Endothelial cell of umbilical vein (primary cell): ENCODE measurements at regions not wholly inside any gene's neighbourhood (a gene's known extent, or its start where the extent isn't known, plus 50 kb on each side); places are given as distances from the start of the nearest gene placed in this dataset.
"Not testable (repeated sequence)": the region's sequence is repeated elsewhere in the genome, so short reads cannot be mapped to it uniquely, and the experiment has no call there.

Source experiments
- BruUV-seq: library from RNA; stranded (reverse); fragments of 400-500 nt; replicated peaks from 2 replicates; lab custom pipeline; 2021; lab: Mats Ljungman, UMichigan
- CTCF ChIA-PET: fragments of 300-600, 350-600 bp; sonication (Branson Sonifier 250); formaldehyde crosslinking; loops from one replicate; lab custom pipeline; 2021; ENCODE audit warnings: antibody characterized with exemption, inconsistent platforms; lab: Charles Lee
- POLR2A ChIA-PET: fragments of 300-600, 350-600 bp; sonication (Branson Sonifier 250); formaldehyde crosslinking; loops from one replicate; lab custom pipeline; 2021; ENCODE audit warnings: antibody characterized with exemption, inconsistent platforms; lab: Charles Lee
- DNase-seq: peaks from one replicate; pipeline ENCODE4 v3.0.0-alpha.2; 2011; ENCODE audit warnings: low read depth, low spot score
- FAIRE-seq: peaks from 2 replicates; lab custom pipeline; 2011; peaks lifted over from hg19 to GRCh38; lab: Jason Lieb, UNC
- H2AFZ ChIP-seq: 2 replicates; pipeline ENCODE4 v1.6.0; 2012; ENCODE audit warnings: low read depth, low read length, control low read depth, inconsistent platforms
- H3K27ac ChIP-seq: 2 replicates; pipeline ENCODE4 v1.5.1; 2011; ENCODE audit warnings: low read depth, mild to moderate bottlenecking, control low read depth, low read length, moderate library complexity; ENCODE audit not compliant: insufficient read depth
- H3K27me3 ChIP-seq, 2 experiments: 2 replicates each; pipeline versions ENCODE4 v1.6.0 to v1.6.1; 2011; ENCODE audit warnings: low read length in 2 of 2, mixed read lengths in 1 of 2; ENCODE audit not compliant: control insufficient read depth in 2 of 2, insufficient read depth in 2 of 2
- H3K36me3 ChIP-seq, 2 experiments: 2 replicates in 1 of 2; 3 replicates in 1 of 2; pipeline ENCODE4 v1.5.1; 2011; ENCODE audit warnings: low read length in 2 of 2, mild to moderate bottlenecking in 1 of 2, moderate library complexity in 1 of 2; ENCODE audit not compliant: control insufficient read depth in 2 of 2, insufficient read depth in 2 of 2; ENCODE audit errors: extremely low read depth in 1 of 2
- H3K4me1 ChIP-seq: 3 replicates; pipeline ENCODE4 v1.5.1; 2011; ENCODE audit warnings: mild to moderate bottlenecking, low read length; ENCODE audit not compliant: control insufficient read depth, insufficient read depth; ENCODE audit errors: extremely low read depth
- H3K4me2 ChIP-seq: 2 replicates; pipeline ENCODE4 v1.6.1; 2011; ENCODE audit warnings: low read length, control low read depth, mixed read lengths; ENCODE audit not compliant: insufficient read depth
- H3K4me3 ChIP-seq, 3 experiments: fragments of 200-600 bp in 1 of 3; sonication (generic), shearing (Covaris generic) in 1 of 3; replicated peaks in 1 of 3; 2 replicates each; pipeline ENCODE4 v1.5.1; 2011 to 2016; ENCODE audit warnings: control low read depth in 3 of 3, low read length in 3 of 3, mild to moderate bottlenecking in 2 of 3, inconsistent platforms in 1 of 3, low read depth in 1 of 3, moderate library complexity in 1 of 3; ENCODE audit not compliant: insufficient read depth in 1 of 3
- H3K79me2 ChIP-seq: 2 replicates; pipeline ENCODE4 v1.6.0; 2012; ENCODE audit warnings: low read length, inconsistent platforms; ENCODE audit not compliant: control insufficient read depth, insufficient read depth
- H3K9ac ChIP-seq: replicated peaks from 2 replicates; pipeline ENCODE3; 2011; ENCODE audit warnings: low read length, control low read depth; ENCODE audit not compliant: insufficient read depth; ENCODE audit errors: extremely low read depth
- H3K9me1 ChIP-seq: replicated peaks from 3 replicates; pipeline ENCODE4 v1.6.0; 2011; ENCODE audit warnings: mild to moderate bottlenecking, low read length; ENCODE audit not compliant: control insufficient read depth, insufficient read depth; ENCODE audit errors: extremely low read depth
- H3K9me3 ChIP-seq: replicated peaks from 2 replicates; pipeline ENCODE4 v1.5.1; 2012; ENCODE audit warnings: low read length, inconsistent platforms; ENCODE audit not compliant: control insufficient read depth, insufficient read depth
- H4K20me1 ChIP-seq: replicated peaks from 2 replicates; pipeline ENCODE3; 2011; ENCODE audit warnings: mild to moderate bottlenecking, low read length; ENCODE audit not compliant: control insufficient read depth, insufficient read depth; ENCODE audit errors: extremely low read depth
- EZH2 ChIP-seq: IDR thresholded peaks from 2 replicates; pipeline ENCODE4 v1.6.1; 2012; ENCODE audit warnings: borderline replicate concordance, low read depth, mild to moderate bottlenecking, moderate library complexity, low read length, inconsistent platforms; ENCODE audit not compliant: severe bottlenecking
- GATA2 ChIP-seq: IDR thresholded peaks from 2 replicates; pipeline ENCODE4 v1.7.0; 2011; ENCODE audit warnings: low read depth, mild to moderate bottlenecking, moderate library complexity, mixed read lengths, low read length; ENCODE audit not compliant: insufficient read length, insufficient read depth
- MAX ChIP-seq: IDR thresholded peaks from 2 replicates; pipeline ENCODE4 v1.6.1; 2011; ENCODE audit not compliant: insufficient read depth, insufficient read length
- POLR2A ChIP-seq: IDR thresholded peaks from 2 replicates; pipeline ENCODE4 v1.6.1; 2012; ENCODE audit warnings: low read depth, mild to moderate bottlenecking, control low read depth, low read length
- POLR2AphosphoS5 ChIP-seq: IDR thresholded peaks from 2 replicates; pipeline ENCODE4 v1.6.1; 2012; ENCODE audit warnings: low read depth, mild to moderate bottlenecking, control low read depth, low read length, moderate library complexity; ENCODE audit not compliant: insufficient read depth
- dilution Hi-C: fragments of 300-500 bp; cut with MboI; formaldehyde crosslinking; loops from one replicate; pipeline ENCODE4 v1.15.0; 2019; ENCODE audit warnings: low sequenced_read_pairs; ENCODE audit not compliant: extremely low pct_ligation_motif_present
- intact Hi-C: fragments of 100-400 bp; cut with micrococcal nuclease; formaldehyde crosslinking; loops from one replicate; pipeline ENCODE4 v1.10.0; 2022

DNA sequence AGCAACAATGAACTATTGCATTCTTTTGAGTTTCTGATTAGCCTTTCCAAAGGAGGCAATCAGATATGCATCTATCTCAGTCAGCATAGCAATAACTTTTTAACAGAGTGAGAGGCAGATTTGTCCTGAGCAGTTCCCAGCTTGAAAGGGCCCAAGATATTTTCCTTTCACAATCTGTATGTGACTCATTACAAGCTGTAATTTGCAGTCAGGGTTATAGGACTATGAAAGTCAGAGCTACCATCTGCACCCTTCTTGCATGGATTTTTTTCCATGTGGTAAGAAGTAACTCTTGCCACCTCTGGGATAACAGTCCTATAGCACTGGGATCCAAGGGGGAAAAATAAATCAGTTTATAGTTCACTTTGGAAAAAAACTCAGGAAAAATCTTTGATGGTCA is 318.2 kb upstream of the RGS17 start:
- H3K4me3 ChIP-seq: no peak overlapping the region
- intact Hi-C loops (no loop called here), dilution Hi-C loops (no loop called here)
- no peak overlapping the region for H3K4me2 ChIP-seq
- H3K27ac ChIP-seq: no peak overlapping the region
- CTCF ChIA-PET: no interaction called here
- no peak overlapping the region for H2AFZ ChIP-seq
- H3K79me2 ChIP-seq: no peaks in the 10 kb centered on the region
- FAIRE-seq: no peak
- TF ChIP-seq MAX (no peak), EZH2 (no peak), GATA2 (no peak), POLR2AphosphoS5 (no peak), POLR2A (no peak)
- DNase-seq: no peak
- BruUV-seq: no TSS peak
- H3K9me1 ChIP-seq: no peaks in the 10 kb centered on the region
- H4K20me1 ChIP-seq: no peaks in the 10 kb centered on the region
- peaks cover 1% of the 10 kb centered on the region for H3K9me3 ChIP-seq
- no peak overlapping the region for H3K9ac ChIP-seq
- H3K4me1 ChIP-seq: no peaks in the 10 kb centered on the region
- no peaks in the 10 kb centered on the region for H3K27me3 ChIP-seq
- POLR2A ChIA-PET: no interaction called here
- no peaks in the 10 kb centered on the region for H3K36me3 ChIP-seq

DNA sequence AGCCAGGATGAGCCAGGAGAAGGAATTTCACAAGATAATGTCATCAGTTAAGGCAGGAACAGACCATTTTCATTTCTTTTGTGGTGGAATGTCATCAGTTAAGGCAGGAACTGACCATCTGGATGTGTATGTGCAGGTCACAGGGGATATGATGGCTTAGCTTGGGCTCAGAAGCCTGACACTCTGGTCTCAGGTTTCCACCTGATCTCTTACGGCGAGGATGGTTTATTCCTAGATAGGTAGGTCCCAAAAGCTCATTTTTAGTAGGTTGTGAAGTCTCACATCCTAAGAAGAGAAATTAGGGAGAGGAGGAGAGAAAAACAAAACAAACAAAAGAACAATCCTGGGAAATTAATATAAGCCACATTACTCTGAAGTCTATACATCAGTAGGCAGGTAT is 311.7 kb upstream of the RGS17 start:
- CTCF ChIA-PET, H3K4me2 ChIP-seq, H3K79me2 ChIP-seq, DNase-seq, H3K27me3 ChIP-seq, H3K9me3 ChIP-seq, POLR2A ChIA-PET, H4K20me1 ChIP-seq, H3K4me3 ChIP-seq, BruUV-seq, intact Hi-C loops, dilution Hi-C loops, H3K9ac ChIP-seq, FAIRE-seq, H3K27ac ChIP-seq, H3K9me1 ChIP-seq, H2AFZ ChIP-seq, H3K36me3 ChIP-seq, H3K4me1 ChIP-seq: not testable (repeated sequence)
